K562 (cell line): ENCODE measurements at regions not wholly inside any gene's neighbourhood (a gene's known extent, or its start where the extent isn't known, plus 50 kb on each side); places are given as distances from the start of the nearest gene placed in this dataset.

ENCODE experiments used
- ARID4B ChIP-seq: sonication (generic); formaldehyde crosslinking; IDR thresholded peaks from 2 replicates; pipeline ENCODE4 v1.8.0; 2022; ENCODE audit warnings: mild to moderate bottlenecking, missing genetic modification reagents
- ATF7 ChIP-seq: fragments of 450-650 bp; IDR thresholded peaks from 2 replicates; pipeline ENCODE4 v1.7.1; 2014; ENCODE audit warnings: mild to moderate bottlenecking, moderate library complexity
- COPS2 ChIP-seq: fragments of 450-650 bp; conservative IDR thresholded peaks from 2 replicates; pipeline ENCODE4 v1.6.1; 2016; ENCODE audit warnings: mild to moderate bottlenecking, moderate library complexity
- ETV1 ChIP-seq: fragments of 450-650 bp; conservative IDR thresholded peaks from 2 replicates; pipeline ENCODE4 v1.6.1; 2016; ENCODE audit warnings: missing genetic modification characterization, control low read depth, low read depth, missing compliant biosample characterization
- ETV5 ChIP-seq: sonication (generic); formaldehyde crosslinking; IDR thresholded peaks from 2 replicates; pipeline ENCODE4 v1.4.0; 2020; ENCODE audit warnings: low read depth, mild to moderate bottlenecking, missing genetic modification reagents
- MCM5 ChIP-seq: fragments of 450-650 bp; IDR thresholded peaks from 2 replicates; pipeline ENCODE4 v1.6.1; 2016; ENCODE audit warnings: low read depth
- MLX ChIP-seq, 2 experiments: fragments of 450-650 bp in 1 of 2; sonication (generic) in 1 of 2; formaldehyde crosslinking; conservative IDR thresholded peaks; 2 replicates each; pipeline versions ENCODE4 v1.4.0 to v1.8.1; 2020 to 2022; ENCODE audit warnings: mild to moderate bottlenecking in 1 of 2, missing genetic modification reagents in 1 of 2
- PHB2 ChIP-seq: fragments of 450-650 bp; IDR thresholded peaks from 2 replicates; pipeline ENCODE4 v1.6.1; 2017; ENCODE audit warnings: low read depth
- POLR3G ChIP-seq: IDR thresholded peaks from 2 replicates; pipeline ENCODE4 v1.6.1; 2011; ENCODE audit not compliant: insufficient read length, insufficient replicate concordance; ENCODE audit errors: extremely low read depth
- PTRF ChIP-seq: fragments of 450-650 bp; IDR thresholded peaks from 2 replicates; pipeline ENCODE4 v1.6.1; 2016; ENCODE audit warnings: mild to moderate bottlenecking, missing genetic modification characterization, missing compliant biosample characterization
- RB1 ChIP-seq: fragments of 450-650 bp; IDR thresholded peaks from 2 replicates; pipeline ENCODE4 v1.6.1; 2017; ENCODE audit warnings: low read depth, mild to moderate bottlenecking
- RBM22 ChIP-seq: fragments of 200-400 bp; formaldehyde crosslinking; IDR thresholded peaks from 2 replicates; pipeline ENCODE4 v1.6.1; 2018; ENCODE audit warnings: low read length, low read depth; ENCODE audit not compliant: poor library complexity, severe bottlenecking
- SMAD1 ChIP-seq: fragments of 150-350 bp; IDR thresholded peaks from 2 replicates; pipeline ENCODE4 v1.6.1; 2014; ENCODE audit warnings: low read length, low read depth; ENCODE audit not compliant: partially characterized antibody
- SP1 ChIP-seq: sonication (generic); formaldehyde crosslinking; IDR thresholded peaks from 2 replicates; pipeline ENCODE4 v1.8.1; 2022; ENCODE audit warnings: mild to moderate bottlenecking, missing genetic modification reagents
- SP2 ChIP-seq: IDR thresholded peaks from 2 replicates; pipeline ENCODE4 v1.6.1; 2011; ENCODE audit warnings: mild to moderate bottlenecking, low read depth, low read length, moderate library complexity; ENCODE audit not compliant: poor library complexity, severe bottlenecking; ENCODE audit errors: extremely low read depth
- SUPT5H ChIP-seq: fragments of 450-650 bp; IDR thresholded peaks from 2 replicates; pipeline ENCODE4 v1.6.1; 2016
- TAF9B ChIP-seq: fragments of 450-650 bp; IDR thresholded peaks from 2 replicates; pipeline ENCODE4 v1.6.1; 2018; ENCODE audit warnings: mild to moderate bottlenecking; ENCODE audit not compliant: partially characterized antibody
- TGIF2 ChIP-seq: sonication (generic); formaldehyde crosslinking; IDR thresholded peaks from 2 replicates; pipeline ENCODE4 v1.8.1; 2022; ENCODE audit warnings: mild to moderate bottlenecking, missing genetic modification reagents, moderate library complexity
- U2AF1 ChIP-seq: fragments of 200-400 bp; formaldehyde crosslinking; optimal IDR thresholded peaks from 2 replicates; pipeline ENCODE3; 2017; ENCODE audit warnings: mild to moderate bottlenecking, low read depth, low read length, moderate library complexity
- ZBTB1 ChIP-seq: sonication (generic); formaldehyde crosslinking; IDR thresholded peaks from 2 replicates; pipeline ENCODE4 v1.8.1; 2023; ENCODE audit warnings: missing genetic modification reagents, low read depth, mild to moderate bottlenecking, borderline replicate concordance
- ZBTB9 ChIP-seq: fragments of 450-650 bp; formaldehyde crosslinking; IDR thresholded peaks from 2 replicates; pipeline ENCODE4 v1.4.0; 2020; ENCODE audit warnings: mild to moderate bottlenecking, moderate library complexity
- ZNF408 ChIP-seq: fragments of 250-450 bp; sonication (Bioruptor Pico); IDR thresholded peaks from 2 replicates; pipeline ENCODE4 v1.4.0; 2020; ENCODE audit warnings: low read depth, mild to moderate bottlenecking, moderate library complexity
- ZNF780A ChIP-seq: fragments of 250-450 bp; sonication (Bioruptor Pico); IDR thresholded peaks from 2 replicates; pipeline ENCODE4 v1.5.0; 2021; ENCODE audit warnings: mild to moderate bottlenecking
- ZSCAN29 ChIP-seq: fragments of 450-650 bp; IDR thresholded peaks from 2 replicates; pipeline ENCODE4 v1.6.1; 2017

DNA sequence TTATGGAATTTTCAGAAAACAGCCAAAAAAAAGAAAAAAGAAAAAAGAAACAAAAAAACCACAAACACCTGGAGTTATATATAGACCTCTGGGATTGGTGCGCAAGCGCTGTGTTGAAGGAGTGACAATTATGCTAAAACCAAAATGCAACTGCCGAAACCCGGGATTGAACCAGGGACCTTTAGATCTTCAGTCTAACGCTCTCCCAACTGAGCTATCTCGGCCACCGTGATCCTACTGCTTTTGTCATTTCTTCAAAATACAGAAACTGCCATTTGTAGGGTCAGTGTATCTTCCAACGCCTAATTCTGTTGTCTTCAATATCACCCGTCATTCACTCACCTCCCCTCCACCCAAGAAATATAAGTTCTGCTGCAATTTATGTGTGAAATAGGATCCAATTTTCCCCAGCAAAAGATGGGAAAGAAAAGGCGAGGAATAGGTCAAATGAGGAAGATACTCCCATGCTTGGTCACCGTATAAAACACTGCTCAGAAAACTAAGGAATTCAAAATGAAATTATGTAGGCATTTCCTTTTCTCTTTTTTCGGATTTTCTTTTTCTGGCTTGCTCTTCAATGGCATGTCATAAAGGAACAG, 116.0 kb downstream of the TRIM27 start (continued):
- TF ChIP-seq ARID4B (CRISPR knock-in tag) (peak; percentile 47; the same call in 1 of the 2 replicates), ZNF408 (CRISPR knock-in tag) (no peak), PTRF (tag) (no peak), SUPT5H (no peak), ZBTB1 (CRISPR knock-in tag) (no peak), MCM5 (no peak), COPS2 (no peak), ZBTB9 (no peak), ZNF780A (CRISPR knock-in tag) (no peak), SP2 (no peak), MLX (CRISPR knock-in tag; conservative IDR thresholded peaks at IDR 0.05) (no peak), RBM22 (no peak), ATF7 (peak; percentile 56), U2AF1 (no peak), POLR3G (peak; percentile 92), SP1 (CRISPR knock-in tag) (no peak; the same call in 1 of the 2 replicates), ETV5 (CRISPR knock-in tag) (no peak), ZSCAN29 (peak; percentile 73), SMAD1 (no peak), TAF9B (no peak), TGIF2 (CRISPR knock-in tag) (no peak), ETV1 (tag) (no peak), PHB2 (0 out of 2 replicates have a peak, but pooled peaks have one; percentile 1), RB1 (peak; percentile 77)
